Eye (tissue), 1 donor: ENCODE measurements at regions not wholly inside any gene's neighbourhood (a gene's known extent, or its start where the extent isn't known, plus 50 kb on each side); places are given as distances from the start of the nearest gene placed in this dataset.

Experiments
- DNase-seq: peaks from one replicate; pipeline ENCODE4 v3.0.0-alpha.2; 2015

DNA sequence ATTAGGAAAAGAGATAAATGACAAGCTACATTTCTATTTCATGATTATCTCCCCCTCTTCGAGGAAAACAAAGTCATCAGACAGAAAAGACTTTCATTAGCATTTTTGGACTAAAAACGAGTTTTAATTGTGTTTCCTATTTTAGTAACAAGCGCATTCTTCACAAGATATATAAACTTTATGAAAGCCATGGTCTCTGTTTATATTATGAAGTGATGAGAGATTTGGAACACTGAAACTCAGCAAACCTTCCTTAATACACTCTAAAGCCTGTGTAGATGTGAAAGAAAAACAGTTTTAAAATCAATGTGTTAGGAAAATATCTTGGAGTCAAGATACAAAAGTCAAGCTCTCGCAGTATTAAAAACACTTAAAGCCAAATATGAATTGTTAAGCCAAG, 539.1 kb downstream of the LRFN5 start:
- no peak for DNase-seq

DNA sequence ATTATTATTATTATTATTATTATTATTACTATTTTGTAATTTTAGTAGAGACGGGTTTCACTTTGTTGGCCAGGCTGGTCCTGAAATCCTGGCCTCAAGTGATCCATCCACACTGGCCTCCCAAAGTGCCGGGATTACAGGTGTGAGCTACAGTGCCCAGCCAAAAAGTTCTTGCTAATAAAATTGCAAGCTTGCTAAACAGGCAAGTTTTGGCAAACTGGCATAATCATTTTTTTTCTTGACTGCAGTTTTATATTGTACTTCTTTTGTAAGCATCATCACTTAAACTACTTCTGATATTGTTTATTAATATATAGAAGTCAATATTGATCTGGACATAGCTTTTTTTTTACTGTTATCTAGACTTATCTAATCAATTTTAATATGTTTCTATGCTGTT, 536.4 kb downstream of the LRFN5 start:
- DNase-seq: no peak

DNA sequence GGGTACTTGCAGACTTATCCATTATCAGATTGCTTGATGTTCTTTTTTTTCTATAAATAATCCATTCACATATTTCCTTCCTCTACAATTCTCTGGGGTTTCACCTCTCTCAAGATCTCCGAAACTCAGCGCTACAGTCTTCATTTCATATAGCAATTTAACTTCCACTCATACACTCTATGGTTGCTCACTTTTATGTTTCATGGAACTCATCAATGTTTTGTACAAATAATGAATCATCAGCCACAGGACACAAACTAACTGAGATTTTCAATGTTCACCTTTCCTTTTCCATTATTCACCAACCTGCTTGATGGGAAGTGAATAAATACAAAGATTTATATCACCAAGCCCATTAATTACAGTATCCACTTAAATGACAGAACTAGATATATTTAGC, 534.7 kb downstream of the LRFN5 start:
- no peak for DNase-seq

DNA sequence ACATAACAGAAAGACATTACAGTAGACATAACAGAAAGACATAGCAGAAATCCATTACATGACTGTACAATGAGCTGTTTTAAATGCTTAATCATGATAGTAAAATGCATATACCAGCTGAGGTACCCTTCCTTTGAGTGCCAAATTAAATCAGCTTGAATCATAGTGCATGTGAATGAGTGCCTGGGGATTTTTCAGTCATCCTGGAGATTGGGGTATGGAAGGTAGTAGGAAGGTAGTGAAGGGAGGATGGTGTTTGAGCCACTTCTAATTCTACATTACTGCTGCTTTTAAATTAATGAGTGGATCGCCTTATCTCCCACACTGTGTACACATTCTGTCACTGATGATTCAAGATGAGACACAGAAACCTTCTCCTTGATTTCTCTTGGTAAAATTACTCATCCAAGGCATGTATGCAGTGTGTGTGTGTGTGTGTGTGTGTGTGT, 534.2 kb downstream of the LRFN5 start:
- DNase-seq: no peak

DNA sequence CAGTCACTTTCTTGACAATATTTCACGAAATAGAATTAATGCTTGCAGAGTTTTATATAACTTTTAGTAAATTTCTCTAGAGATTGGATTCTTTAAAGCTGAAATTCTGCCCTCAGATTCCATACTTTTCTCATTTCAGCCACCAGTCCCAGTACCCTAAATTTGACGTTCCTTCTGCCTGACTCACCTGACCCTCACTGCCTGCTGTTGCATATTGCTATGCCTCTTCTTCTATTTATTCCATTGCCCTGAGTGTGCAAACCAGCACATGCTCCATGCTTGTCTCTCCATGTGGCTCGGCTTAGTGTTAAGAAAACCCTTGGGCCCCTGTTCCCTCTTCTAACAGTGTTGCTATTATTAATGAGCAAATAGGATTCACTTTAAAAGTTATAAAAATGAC, 533.3 kb downstream of the LRFN5 start:
- no peak for DNase-seq

DNA sequence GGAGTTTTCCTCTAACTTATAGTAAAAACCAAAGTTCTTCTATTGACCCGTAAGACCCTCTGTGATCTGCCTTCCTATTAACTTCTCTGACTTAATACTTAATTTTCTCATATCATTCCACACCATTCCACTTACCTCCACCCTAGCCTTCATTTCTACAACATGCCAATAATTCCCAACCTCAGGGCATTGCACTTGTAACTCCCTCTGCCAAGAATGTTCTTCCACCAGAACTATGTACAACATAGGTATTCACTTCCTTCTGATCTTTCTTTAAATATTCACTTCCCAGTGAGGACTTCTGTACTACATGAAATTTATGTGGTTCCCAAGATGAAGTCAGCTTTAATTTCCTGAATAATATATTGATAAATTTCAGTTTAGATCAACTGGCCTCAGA, 531.7 kb downstream of the LRFN5 start:
- no peak for DNase-seq

DNA sequence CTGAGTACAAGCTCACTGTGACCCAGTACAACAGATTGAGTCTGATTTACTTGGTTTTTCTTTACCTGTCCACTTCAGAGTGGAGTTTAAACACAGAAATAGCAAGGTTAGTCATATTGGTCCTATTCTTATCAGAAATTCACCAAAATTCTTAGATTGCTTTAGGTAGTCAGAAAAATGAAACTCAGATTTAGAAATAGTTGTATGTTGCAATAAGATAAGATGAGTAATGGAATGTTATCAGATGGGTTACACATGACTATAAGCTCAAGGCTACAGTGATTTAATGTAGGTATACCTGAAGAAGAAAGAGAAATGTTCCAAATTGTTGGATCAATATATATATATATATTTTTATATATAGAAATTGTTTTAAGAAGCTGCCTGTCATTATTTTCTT, 524.1 kb downstream of the LRFN5 start:
- DNase-seq: no peak

DNA sequence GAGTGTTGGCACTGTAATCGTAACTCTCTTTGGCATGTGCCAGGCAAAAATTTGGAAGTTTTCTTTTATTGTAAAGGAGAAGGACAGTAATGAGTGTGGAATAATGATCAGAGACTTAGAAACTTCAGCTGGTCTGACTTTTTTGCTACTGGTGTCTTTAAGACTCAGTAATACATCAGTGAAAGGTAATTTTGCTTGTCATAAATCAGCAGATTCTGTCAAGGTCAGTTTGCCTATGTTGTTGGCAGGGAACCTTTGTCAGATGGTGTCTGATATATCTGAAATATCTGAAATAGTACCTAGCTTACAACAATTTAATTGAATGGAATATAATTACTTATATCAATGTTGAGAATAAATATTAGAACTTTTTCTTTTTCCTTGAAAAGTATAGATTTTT, 516.9 kb downstream of the LRFN5 start:
- DNase-seq: no peak

DNA sequence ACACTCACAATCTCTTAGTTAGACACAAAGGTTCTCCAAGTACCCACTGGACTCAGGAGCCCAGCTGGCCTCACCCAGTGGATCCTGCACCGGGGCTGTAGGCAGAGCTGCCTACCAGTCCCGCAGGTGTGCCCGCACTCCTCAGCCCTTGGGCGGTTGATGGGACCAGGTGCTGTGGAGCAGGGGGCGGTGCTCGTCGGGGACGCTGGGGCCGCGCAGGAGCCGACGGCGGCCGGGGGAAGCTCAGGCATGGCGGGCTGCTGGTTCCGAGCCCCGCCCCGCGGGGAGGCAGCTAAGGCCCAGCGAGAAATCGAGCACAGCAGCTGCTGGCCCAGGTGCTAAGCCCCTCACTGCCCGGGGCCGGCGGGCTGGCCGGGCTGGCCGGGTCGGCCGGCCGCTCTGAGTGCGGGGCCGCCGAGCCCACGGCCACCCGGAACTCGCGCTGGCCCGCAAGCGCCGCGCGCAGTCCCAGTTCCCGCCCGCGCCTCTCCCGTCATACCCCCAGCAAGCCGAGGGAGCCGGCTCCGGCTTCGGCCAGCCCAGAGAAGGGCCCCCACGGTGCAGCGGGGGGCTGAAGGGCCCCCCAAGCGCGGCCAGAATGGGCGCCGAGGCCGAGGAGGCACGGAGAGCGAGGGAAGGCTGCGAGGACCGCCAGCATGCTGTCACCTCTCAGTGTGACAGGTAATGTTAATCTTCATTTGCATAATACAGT, 506.8 kb downstream of the LRFN5 start:
- no peak for DNase-seq

DNA sequence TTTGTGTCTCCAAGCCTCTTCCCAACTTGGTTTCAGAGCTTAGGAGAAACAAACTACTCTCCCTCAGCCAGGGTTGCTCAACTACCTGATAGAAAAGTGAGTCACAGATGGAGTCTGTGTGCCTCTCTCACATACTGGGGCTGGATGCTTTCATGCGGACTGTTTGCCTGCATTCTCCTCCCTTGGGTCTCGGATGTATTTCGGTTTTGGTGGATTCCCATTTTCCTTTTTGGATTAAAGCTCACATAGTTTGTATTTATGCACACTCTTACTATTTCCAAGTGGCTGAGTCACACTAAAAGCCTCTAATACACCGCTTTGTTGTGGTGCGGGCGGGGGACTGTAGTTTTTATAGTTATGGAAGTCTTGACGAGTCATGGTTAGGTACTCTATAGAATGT, 505.4 kb downstream of the LRFN5 start:
- no peak for DNase-seq

DNA sequence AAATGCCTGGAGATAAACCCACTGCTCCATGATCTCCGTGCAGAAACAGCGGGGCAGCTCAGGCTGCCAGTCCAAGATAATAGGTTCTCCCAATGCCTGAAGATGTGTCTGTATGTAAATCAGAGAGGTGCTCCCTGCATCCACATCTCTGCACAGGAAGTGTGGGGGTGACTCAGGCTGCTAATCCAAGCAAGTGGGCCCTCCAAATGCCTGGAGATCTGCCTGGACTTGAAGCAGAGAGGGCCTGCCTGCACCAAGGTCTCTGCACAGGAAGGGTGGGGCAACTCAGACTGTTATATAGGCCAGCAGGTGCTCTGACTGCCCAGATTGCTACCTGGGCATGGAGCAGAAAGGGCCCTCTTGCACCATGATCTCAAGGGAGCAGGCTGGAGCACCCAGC, 504.7 kb downstream of the LRFN5 start:
- no peak for DNase-seq

DNA sequence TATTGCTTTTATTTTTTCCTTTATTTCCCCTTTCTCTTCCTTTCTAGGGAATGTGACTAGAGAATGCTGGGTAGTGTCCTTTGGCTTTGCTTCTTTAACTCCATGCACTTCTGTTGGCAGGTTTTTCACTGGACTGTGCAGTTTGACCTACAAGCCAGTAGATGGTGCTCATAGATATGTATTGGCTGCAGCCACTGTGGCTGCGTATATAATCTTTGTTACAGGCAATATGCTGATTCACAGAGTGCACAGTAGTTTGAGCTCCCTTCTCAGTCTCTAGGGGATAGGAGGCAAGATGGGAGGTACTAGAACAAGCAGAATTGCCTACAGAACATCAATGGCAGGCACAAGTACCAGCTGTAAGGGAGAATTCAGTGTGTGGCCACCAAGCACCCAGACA, 503.5 kb downstream of the LRFN5 start:
- no peak for DNase-seq

DNA sequence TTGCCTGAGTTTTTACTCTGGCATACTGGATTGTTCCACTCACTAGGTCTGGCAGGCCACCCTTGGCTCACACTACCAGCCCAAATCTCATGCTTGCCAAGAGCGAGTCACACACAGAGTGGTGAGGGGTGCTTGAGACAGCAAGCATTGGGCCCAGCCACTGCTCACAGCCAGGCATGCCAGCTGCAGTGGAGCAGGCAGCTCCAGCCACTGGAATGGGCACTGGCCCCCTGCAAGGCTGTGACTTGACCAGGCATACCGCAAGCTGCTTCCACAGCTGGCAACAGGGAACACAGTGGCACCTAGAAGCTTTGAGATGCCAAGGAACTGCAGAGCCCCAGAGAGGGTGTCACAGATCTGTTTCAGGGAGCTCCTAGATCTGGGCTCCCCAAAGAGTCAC, 488.5 kb downstream of the LRFN5 start:
- DNase-seq: no peak

DNA sequence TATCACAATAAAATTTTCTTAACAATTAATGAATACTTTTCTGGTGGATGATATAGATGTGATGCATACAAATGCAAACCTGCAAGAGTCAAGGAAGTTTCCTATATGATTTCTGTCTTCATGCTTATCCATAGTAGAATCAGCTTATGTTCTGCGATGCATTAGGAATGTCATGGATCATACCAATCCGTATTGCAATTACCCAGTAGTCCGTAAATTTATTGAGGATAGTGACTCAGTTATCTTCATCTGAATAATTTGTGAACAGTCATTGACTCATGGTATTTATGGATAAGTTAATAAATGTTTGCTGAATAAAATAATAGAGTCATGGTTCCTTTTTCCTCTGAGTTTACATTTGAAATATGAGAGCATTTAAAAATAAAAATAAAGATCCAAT, 483.4 kb downstream of the LRFN5 start:
- DNase-seq: no peak

DNA sequence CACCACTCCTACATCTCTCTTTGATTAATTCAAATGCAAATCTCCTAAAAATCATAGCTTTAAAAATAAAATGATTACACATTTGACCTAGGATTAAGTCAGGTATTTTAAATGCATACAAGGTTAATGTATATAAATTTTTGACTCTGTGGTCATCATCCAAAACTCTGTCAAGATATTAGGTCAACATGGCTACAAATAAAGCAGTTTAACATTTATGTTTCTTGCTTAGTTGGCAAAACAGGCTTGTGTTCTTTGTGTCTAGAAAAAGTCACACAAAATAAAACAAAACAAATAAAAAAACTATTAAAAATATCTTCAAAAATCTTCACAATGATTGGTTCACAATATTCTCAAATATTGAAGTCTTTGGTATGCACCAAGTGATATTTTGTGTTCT, 473.2 kb downstream of the LRFN5 start:
- no peak for DNase-seq

DNA sequence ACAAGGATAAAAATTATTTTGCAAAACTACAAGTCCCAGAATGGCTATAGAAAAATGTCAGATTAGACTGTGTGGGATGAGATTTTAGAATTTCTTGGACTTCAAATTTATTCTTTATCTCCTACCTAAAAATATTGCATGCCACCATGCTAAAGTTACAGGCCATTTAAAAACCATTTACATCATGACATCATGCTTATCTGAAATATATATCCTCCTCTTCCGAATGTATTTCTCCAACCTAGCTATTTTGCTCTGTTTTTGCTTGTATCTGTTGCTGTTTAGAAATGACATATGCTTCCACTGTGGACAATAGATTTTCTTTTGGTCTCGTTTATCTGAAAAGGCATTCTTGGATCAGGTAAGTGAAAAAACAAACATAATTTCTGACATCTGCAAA, 471.7 kb downstream of the LRFN5 start:
- DNase-seq: no peak

DNA sequence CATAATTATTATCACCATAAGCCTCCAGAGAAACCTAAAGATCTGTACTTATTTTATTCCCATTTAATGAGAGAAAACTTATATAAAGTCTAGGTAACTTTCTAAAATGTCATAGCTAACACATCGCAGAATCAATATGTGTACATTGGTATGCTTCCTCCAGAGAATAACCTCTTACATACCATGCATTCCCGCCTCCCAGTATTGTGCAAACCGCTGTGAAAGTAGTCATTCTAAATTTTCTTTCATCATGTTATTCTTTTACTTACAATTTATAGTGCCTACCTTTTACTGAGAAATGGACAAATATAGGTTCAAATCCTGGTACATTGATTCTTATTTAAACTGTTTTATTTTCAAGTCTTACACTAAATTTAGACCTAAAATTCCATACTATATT, 463.4 kb downstream of the LRFN5 start:
- no peak for DNase-seq

DNA sequence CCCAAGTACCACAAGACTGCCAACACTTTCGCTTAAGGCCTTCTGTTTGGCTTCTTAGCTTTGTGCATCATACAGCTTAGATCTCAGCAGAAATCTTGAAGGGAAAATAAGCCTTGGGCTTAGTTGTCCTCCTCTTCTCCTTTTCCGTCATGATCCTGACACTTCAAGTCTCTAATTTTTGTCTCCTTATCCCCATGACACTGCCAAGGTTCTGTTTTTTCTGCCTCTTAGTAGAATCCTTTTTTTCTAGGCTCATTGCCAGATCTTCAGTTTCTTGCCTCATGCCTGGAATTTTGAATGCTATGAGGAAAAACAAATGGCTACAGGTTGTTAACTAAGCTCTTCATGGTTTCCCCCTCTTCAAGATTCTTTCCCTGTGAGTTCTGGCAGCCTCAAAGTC, 450.4 kb downstream of the LRFN5 start:
- peak; percentile 3 for DNase-seq

DNA sequence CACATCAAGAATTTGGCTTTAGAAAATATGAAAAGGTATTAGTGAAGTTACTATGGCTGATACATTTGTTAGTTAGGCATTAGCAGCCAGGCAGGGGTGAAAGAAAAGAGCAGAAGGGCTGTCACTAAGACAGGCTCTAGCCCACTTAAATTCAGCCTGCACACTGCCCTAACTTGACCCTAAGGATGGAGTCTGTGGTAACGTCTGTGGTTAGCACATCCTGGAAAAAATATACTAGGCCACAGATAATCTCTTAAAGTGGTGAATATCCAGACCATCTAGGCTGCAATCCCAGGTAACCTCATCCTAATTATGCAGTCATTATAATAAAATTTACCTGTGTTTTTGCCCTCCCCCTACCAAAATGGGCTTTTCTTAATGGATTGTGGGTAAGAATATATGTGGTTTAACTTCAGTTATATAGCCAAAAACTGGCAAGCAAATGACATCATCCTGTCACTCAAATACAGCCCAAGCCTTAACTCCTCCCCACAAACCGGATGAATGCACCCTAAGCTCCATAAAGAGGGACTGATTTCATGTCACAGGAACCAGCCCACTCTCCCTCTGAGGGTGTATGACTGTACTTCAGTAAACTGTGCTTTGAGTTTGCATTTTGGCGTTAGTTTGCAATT, 440.9 kb downstream of the LRFN5 start:
- DNase-seq: no peak

DNA sequence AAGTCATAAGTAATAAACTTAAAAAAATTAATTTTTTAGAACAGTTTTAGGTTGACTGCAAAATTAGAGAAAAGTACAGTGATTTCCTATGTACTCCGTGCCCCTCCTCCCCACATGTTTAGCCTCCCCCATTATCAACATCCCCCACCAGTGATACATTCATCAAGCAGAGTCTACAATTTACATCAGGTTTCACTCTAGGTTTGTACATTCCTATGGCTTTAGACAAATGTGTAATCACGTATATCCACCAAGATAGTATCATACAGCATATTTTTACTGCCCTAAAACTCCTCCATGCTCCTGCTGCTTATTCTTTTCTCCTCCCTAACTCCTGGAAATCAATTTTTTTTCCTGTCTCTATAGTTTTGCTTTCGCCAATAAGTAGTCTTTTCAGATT, 438.7 kb downstream of the LRFN5 start:
- no peak for DNase-seq

DNA sequence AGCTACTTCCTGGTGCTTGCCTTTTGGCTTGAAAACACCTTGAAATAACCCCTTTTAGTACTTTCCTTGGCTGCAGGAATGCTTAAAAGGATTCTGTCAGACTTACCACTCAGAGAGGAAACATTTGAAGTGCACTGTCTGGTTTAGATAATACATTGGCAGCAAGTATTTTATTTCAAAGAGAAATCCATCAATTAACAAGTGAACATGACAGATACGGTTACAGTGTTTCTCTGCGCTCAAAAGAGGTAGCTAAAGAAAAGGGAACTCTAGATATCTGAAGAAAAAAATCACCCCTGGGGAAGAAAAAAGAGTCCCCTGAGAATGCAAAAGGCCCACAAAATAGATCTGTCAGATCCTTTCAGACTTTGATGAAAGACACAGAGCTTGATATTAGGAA, 421.9 kb downstream of the LRFN5 start:
- no peak for DNase-seq

DNA sequence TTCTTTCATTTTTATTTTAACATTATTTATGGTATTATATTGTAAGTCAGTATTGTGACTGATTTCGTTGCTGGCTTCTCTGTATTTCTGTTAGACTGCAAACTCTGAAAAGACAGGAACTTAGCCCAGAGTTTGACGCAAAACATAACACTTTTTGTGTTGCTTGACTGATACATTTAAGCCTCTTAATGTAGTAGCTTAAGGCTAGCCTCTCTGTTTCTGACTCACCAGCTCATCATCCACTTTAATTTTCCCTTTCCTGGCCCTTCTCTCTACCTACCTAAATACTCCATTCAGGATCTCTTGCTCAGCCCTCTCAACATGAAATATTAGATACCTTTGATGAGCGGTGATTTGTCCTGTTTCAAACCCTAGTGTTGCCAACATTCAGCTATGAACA, 420.6 kb downstream of the LRFN5 start:
- DNase-seq: no peak

DNA sequence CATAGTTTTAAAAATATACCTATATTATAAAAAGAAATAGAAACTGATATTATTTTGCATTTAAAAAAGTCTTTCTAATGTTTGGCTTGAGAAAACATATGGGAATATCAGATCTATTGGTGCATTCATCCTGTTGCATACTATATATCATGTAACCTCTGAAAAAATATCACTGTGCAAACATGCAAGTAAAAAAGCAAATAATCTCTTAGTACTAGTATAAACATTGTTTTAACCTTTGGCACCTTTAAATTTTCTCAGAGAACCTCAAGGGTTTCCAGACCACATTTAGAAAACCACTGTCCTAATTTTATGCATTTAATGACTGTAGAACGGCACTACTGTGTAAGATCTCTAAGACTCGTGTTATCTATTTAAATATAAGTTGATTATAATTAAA, 416.8 kb downstream of the LRFN5 start:
- no peak for DNase-seq

DNA sequence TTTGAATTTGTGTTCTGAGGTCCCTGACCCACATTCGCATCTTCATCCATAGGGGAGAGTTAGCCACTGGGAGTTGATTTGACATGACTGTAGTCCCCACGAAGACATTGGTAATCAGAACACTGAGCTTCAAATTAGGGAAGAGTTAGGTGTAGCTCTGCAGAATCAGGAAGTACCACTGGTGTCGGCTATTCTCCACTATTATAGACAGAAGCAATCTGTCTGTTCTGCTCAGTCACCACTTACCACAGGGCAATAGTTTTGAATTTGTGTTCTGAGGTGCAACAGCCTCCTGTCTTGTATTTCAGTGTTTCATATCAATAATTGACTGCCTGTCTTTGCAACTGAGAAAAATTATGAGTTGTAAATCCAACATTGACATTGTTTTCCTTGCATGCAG, 407.6 kb downstream of the LRFN5 start:
- no peak for DNase-seq

DNA sequence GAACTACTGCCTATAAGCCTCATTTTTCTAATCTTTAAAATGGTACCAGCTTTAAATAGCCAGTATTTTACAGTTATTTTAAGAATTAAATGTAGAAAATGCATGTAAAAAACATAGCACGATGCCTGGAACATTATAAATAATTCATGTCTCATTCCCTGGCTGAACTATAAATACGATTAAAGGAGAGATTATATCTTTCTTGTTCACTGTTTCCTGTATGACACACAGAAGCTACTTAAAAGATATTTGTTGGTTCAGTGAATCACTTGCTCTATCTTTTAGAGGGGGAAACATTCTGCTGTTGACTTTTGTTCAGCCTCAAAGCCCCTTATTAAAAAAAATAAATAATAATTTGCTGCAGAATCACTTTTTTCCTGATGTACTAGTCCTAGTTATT, 406.9 kb downstream of the LRFN5 start:
- DNase-seq: no peak
